GM18870 (cell line): ENCODE measurements at regions not wholly inside any gene's neighbourhood (a gene's known extent, or its start where the extent isn't known, plus 50 kb on each side); places are given as distances from the start of the nearest gene placed in this dataset.

Experiments used
- ATAC-seq: cut with Tn5 transposase; IDR thresholded peaks from one replicate; pipeline ENCODE4 v1.9.1; 2021; ENCODE audit warnings: moderate library complexity; ENCODE audit not compliant: unreplicated experiment

GRCh38 chr20:40108321-40108720 is 580.7 kb downstream of the MAFB start:
- no peak for ATAC-seq

GRCh38 chr20:40104959-40105358 is 584.1 kb downstream of the MAFB start:
- no peak for ATAC-seq

GRCh38 chr20:40103420-40103819 is 585.6 kb downstream of the MAFB start:
- no peak for ATAC-seq

GRCh38 chr20:40101560-40101959 is 587.5 kb downstream of the MAFB start:
- ATAC-seq: no peak

GRCh38 chr20:40100261-40100660 is 588.8 kb downstream of the MAFB start:
- ATAC-seq: no peak

- ATAC-seq: no peak
These were observed 598.8 kb downstream of the MAFB start for GRCh38 chr20:40090236-40090635.

- ATAC-seq: no peak
These were observed 601.5 kb downstream of the MAFB start for GRCh38 chr20:40087496-40087895.

GRCh38 chr20:40085513-40085912 is 603.5 kb downstream of the MAFB start:
- no peak for ATAC-seq

- no peak for ATAC-seq
These were observed 606.6 kb downstream of the MAFB start for GRCh38 chr20:40082436-40082835.

- ATAC-seq: no peak
These were observed 607.4 kb downstream of the MAFB start for GRCh38 chr20:40081653-40082052.

- ATAC-seq: no peak
These were observed 608.9 kb downstream of the MAFB start for GRCh38 chr20:40080041-40080652.

GRCh38 chr20:40073535-40074111 is 615.4 kb downstream of the MAFB start:
- ATAC-seq: no peak

- ATAC-seq: no peak
These were observed 616.1 kb downstream of the MAFB start for GRCh38 chr20:40072907-40073306.

GRCh38 chr20:40056171-40056570 is 632.9 kb downstream of the MAFB start:
- no peak for ATAC-seq

- ATAC-seq: no peak
These were observed 633.3 kb downstream of the MAFB start for GRCh38 chr20:40055711-40056110.

GRCh38 chr20:40054311-40054710 is 634.7 kb downstream of the MAFB start:
- ATAC-seq: no peak

- no peak for ATAC-seq
These were observed 638.4 kb downstream of the MAFB start for GRCh38 chr20:40050596-40050995.

GRCh38 chr20:40049854-40050253 is 639.2 kb downstream of the MAFB start:
- no peak for ATAC-seq

- no peak for ATAC-seq
These were observed 642.3 kb downstream of the MAFB start for GRCh38 chr20:40046703-40047102.

GRCh38 chr20:40037511-40037910 is 651.5 kb downstream of the MAFB start:
- ATAC-seq: no peak

GRCh38 chr20:40029589-40029988 is 659.4 kb downstream of the MAFB start:
- no peak for ATAC-seq

- no peak for ATAC-seq
These were observed 669.5 kb downstream of the MAFB start for GRCh38 chr20:40019510-40019909.

- no peak for ATAC-seq
These were observed 671.3 kb downstream of the MAFB start for GRCh38 chr20:40017765-40018164.
